Motor neuron (in vitro differentiated cells): ENCODE measurements at regions not wholly inside any gene's neighbourhood (a gene's known extent, or its start where the extent isn't known, plus 50 kb on each side); places are given as distances from the start of the nearest gene placed in this dataset.

Experiments
- ATAC-seq, 8 experiments: fragments of 200-7000 bp; cut with Tn5 transposase; replicated peaks in 6 of 8; 2 replicates each; pipeline ENCODE4 v1.8.0; 2021; ENCODE audit warnings: mild to moderate bottlenecking in 8 of 8, moderate library complexity in 8 of 8
- H3K27ac ChIP-seq, 2 donors: fragments of 250-450 bp; sonication (Bioruptor Pico); 2 replicates each; pipeline ENCODE4 v1.9.0; 2021; ENCODE audit warnings: antibody characterized with exemption in 2 of 2, mild to moderate bottlenecking in 2 of 2, moderate library complexity in 1 of 2
- H3K4me1 ChIP-seq, 2 donors: fragments of 250-450 bp; sonication (Bioruptor Pico); replicated peaks in 1 of 2; 2 replicates each; pipeline ENCODE4 v1.6.1; 2021; ENCODE audit warnings: antibody characterized with exemption in 2 of 2, mild to moderate bottlenecking in 2 of 2, moderate library complexity in 1 of 2
- H3K4me3 ChIP-seq, 5 donors: fragments of 250-450 bp; sonication (Bioruptor Pico); 2 replicates each; pipeline ENCODE4 v1.9.0; 2021; ENCODE audit warnings: antibody characterized with exemption in 5 of 5, mild to moderate bottlenecking in 5 of 5, moderate library complexity in 4 of 5
- WGBS, 10 experiments: fragments of 450-650 bp; shearing (Covaris generic); methylation state at CpG; one replicate each; pipeline ENCODE4 v1.0.0; 2022; 5-methylcytosine and 5-hydroxymethylcytosine counted together
- in situ Hi-C, 9 experiments: fragments of 400-800 bp; cut with MboI; loops; one replicate each; pipeline ENCODE4 v1.15.0; 2021; ENCODE audit warnings: low sequenced_read_pairs in 9 of 9, low pct_unique_long_range_greater_than_20kb in 2 of 9; ENCODE audit not compliant: unreplicated experiment in 9 of 9

- Histone ChIP-seq H3K4me3 (no peak overlapping the region), H3K4me1 (no peaks in the 10 kb centered on the region), H3K27ac (no peak overlapping the region)
- WGBS, 10 experiments, result 4 to 89% (median 60%) methylated on average over 1 to 3 of the region's 3 CpGs; no CpG with 5 or more reads in 1 of the 10 experiments
- ATAC-seq, result peak in 1 of 8 experiments; percentile 39
- in situ Hi-C loops, result no loop called here
Measured at GRCh38 chr4:163810755-163811154, 316.3 kb downstream of the TMA16 start.

- in situ Hi-C loops, result no loop called here
- Histone ChIP-seq H3K4me1 (no peaks in the 10 kb centered on the region), H3K27ac (no peak overlapping the region), H3K4me3 (no peak overlapping the region)
- 4 to 100% (median 87%) methylated on average over 1 to 2 of the region's 2 CpGs for WGBS, 10 experiments
- no peak for ATAC-seq
Measured at GRCh38 chr4:163815776-163816175, 321.3 kb downstream of the TMA16 start.

- in situ Hi-C loops, result no loop called here
- WGBS, 10 experiments, result 86% methylated on average over 1 of the region's 1 CpG; no CpG with 5 or more reads in 9 of the 10 experiments
- H3K4me1 ChIP-seq, result no peaks in the 10 kb centered on the region
- H3K4me3 ChIP-seq, result no peak overlapping the region
- no peak overlapping the region for H3K27ac ChIP-seq
- no peak for ATAC-seq
Measured at GRCh38 chr4:163816494-163816893, 322.0 kb downstream of the TMA16 start.

- Histone ChIP-seq H3K27ac (no peak overlapping the region), H3K4me1 (no peaks in the 10 kb centered on the region), H3K4me3 (no peak overlapping the region)
- in situ Hi-C loops, result no loop called here
- 0 to 100% (median 84%) methylated on average over 2 to 3 of the region's 3 CpGs for WGBS, 10 experiments
- no peak for ATAC-seq
Measured at GRCh38 chr4:163818673-163819072, 324.2 kb downstream of the TMA16 start.

- peak in 5 of 8 experiments; percentile 79 to 98 (median 88) for ATAC-seq
- no peak overlapping the region for H3K4me3 ChIP-seq
- WGBS, 10 experiments, result 0 to 41% (median 10%) methylated on average over 1 to 2 of the region's 2 CpGs; no CpG with 5 or more reads in 2 of the 10 experiments
- in situ Hi-C loops, result no loop called here
- H3K4me1 ChIP-seq, result peaks cover 2 to 7% of the 10 kb centered on the region in 2 donors
- H3K27ac ChIP-seq, result peak overlapping the region; percentile 7 to 67
Measured at GRCh38 chr4:163833669-163834068, 339.2 kb downstream of the TMA16 start.

- Histone ChIP-seq H3K27ac (no peak overlapping the region), H3K4me3 (no peak overlapping the region), H3K4me1 (no peaks in the 10 kb centered on the region)
- 14 to 97% (median 83%) methylated on average over 1 to 3 of the region's 3 CpGs for WGBS, 10 experiments
- in situ Hi-C loops, result no loop called here
- no peak for ATAC-seq
Measured at GRCh38 chr4:163846008-163846407, 351.5 kb downstream of the TMA16 start.

- WGBS, 10 experiments, result 5 to 100% (median 89%) methylated on average over 1 to 3 of the region's 3 CpGs
Measured at GRCh38 chr4:163852246-163852645, 357.8 kb downstream of the TMA16 start.

GRCh38 chr4:163857903-163858302 lies 363.4 kb downstream of the TMA16 start:
- H3K4me1 ChIP-seq, result no peaks in the 10 kb centered on the region
- ATAC-seq, result no peak
- no peak overlapping the region for H3K27ac ChIP-seq
- in situ Hi-C loops, result no loop called here
- no peak overlapping the region for H3K4me3 ChIP-seq
- 0 to 100% (median 96%) methylated on average over 1 to 3 of the region's 3 CpGs; no CpG with 5 or more reads in 2 of the 10 experiments for WGBS, 10 experiments

More at GRCh38 chr4:163852246-163852645, 357.8 kb downstream of the TMA16 start:
- no peak for ATAC-seq
- in situ Hi-C loops, result no loop called here
- no peaks in the 10 kb centered on the region for H3K4me1 ChIP-seq
- H3K27ac ChIP-seq, result no peak overlapping the region
- no peak overlapping the region for H3K4me3 ChIP-seq

- WGBS, 10 experiments, result 0 to 75% (median 47%) methylated on average over 1 to 3 of the region's 3 CpGs; no CpG with 5 or more reads in 2 of the 10 experiments
- in situ Hi-C loops, result no loop called here
Measured at GRCh38 chr4:163858515-163858914, 364.0 kb downstream of the TMA16 start.

GRCh38 chr4:163863082-163863481 lies 368.6 kb downstream of the TMA16 start:
- ATAC-seq, result no peak
- WGBS, 10 experiments, result 0 to 100% (median 46%) methylated on average over 1 to 2 of the region's 2 CpGs; no CpG with 5 or more reads in 3 of the 10 experiments
- no peak overlapping the region for H3K4me3 ChIP-seq
- H3K4me1 ChIP-seq, result no peaks in the 10 kb centered on the region
- no peak overlapping the region for H3K27ac ChIP-seq
- in situ Hi-C loops, result no loop called here

More at GRCh38 chr4:163858515-163858914, 364.0 kb downstream of the TMA16 start:
- Histone ChIP-seq H3K4me3 (no peak overlapping the region), H3K27ac (no peak overlapping the region), H3K4me1 (no peaks in the 10 kb centered on the region)
- ATAC-seq, result no peak

- in situ Hi-C loops, result no loop called here
- H3K4me3 ChIP-seq, result no peak overlapping the region
- no peaks in the 10 kb centered on the region for H3K4me1 ChIP-seq
- 0 to 100% (median 95%) methylated on average over 1 of the region's 1 CpG; no CpG with 5 or more reads in 2 of the 10 experiments for WGBS, 10 experiments
- no peak overlapping the region for H3K27ac ChIP-seq
- ATAC-seq, result no peak
Measured at GRCh38 chr4:163865010-163865409, 370.5 kb downstream of the TMA16 start.

GRCh38 chr4:163866728-163867315 lies 372.3 kb downstream of the TMA16 start:
- WGBS, 10 experiments, result 0 to 100% (median 83%) methylated on average over 1 to 3 of the region's 3 CpGs; no CpG with 5 or more reads in 1 of the 10 experiments
- no peak overlapping the region for H3K4me3 ChIP-seq
- ATAC-seq, result peak in 6 of 8 experiments; percentile 33 to 100 (median 65)
- in situ Hi-C loops, result no loop called here
- no peak overlapping the region for H3K27ac ChIP-seq
- H3K4me1 ChIP-seq, result no peaks in the 10 kb centered on the region

- 5 to 100% (median 90%) methylated on average over 1 to 2 of the region's 2 CpGs for WGBS, 10 experiments
- peak in 1 of 8 experiments; percentile 65 for ATAC-seq
Measured at GRCh38 chr4:163868445-163868844, 374.0 kb downstream of the TMA16 start.

GRCh38 chr4:163871078-163871477 lies 376.6 kb downstream of the TMA16 start:
- Histone ChIP-seq H3K27ac (no peak overlapping the region), H3K4me1 (no peaks in the 10 kb centered on the region), H3K4me3 (no peak overlapping the region)
- 0 to 100% (median 82%) methylated on average over 1 of the region's 1 CpG; no CpG with 5 or more reads in 2 of the 10 experiments for WGBS, 10 experiments
- in situ Hi-C loops, result no loop called here
- no peak for ATAC-seq

More at GRCh38 chr4:163868445-163868844, 374.0 kb downstream of the TMA16 start:
- no peaks in the 10 kb centered on the region for H3K4me1 ChIP-seq
- in situ Hi-C loops, result no loop called here
- no peak overlapping the region for H3K4me3 ChIP-seq
- H3K27ac ChIP-seq, result no peak overlapping the region
